ENCODE measurements at regions not wholly inside any gene's neighbourhood (a gene's known extent, or its start where the extent isn't known, plus 50 kb on each side); places are given as distances from the start of the nearest gene placed in this dataset.

- TF ChIP-seq, protein P1, sequence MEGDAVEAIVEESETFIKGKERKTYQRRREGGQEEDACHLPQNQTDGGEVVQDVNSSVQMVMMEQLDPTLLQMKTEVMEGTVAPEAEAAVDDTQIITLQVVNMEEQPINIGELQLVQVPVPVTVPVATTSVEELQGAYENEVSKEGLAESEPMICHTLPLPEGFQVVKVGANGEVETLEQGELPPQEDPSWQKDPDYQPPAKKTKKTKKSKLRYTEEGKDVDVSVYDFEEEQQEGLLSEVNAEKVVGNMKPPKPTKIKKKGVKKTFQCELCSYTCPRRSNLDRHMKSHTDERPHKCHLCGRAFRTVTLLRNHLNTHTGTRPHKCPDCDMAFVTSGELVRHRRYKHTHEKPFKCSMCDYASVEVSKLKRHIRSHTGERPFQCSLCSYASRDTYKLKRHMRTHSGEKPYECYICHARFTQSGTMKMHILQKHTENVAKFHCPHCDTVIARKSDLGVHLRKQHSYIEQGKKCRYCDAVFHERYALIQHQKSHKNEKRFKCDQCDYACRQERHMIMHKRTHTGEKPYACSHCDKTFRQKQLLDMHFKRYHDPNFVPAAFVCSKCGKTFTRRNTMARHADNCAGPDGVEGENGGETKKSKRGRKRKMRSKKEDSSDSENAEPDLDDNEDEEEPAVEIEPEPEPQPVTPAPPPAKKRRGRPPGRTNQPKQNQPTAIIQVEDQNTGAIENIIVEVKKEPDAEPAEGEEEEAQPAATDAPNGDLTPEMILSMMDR (conservative IDR thresholded peaks at IDR 0.05; ENCODE audit: low read depth in 2 of 2), result no peak
- TF ChIP-seq ZNF331 (CRISPR knock-in tag; IDR thresholded peaks at IDR 0.05; ENCODE audit: low read depth) (no peak), EZH2phosphoT487 (IDR thresholded peaks at IDR 0.05; ENCODE audit: unreplicated experiment) (no peak), CREB1 (CRISPR knock-in tag; IDR thresholded peaks at IDR 0.05; ENCODE audit: low read depth) (no peak), ETS1 (IDR thresholded peaks at IDR 0.05) (no peak), EZH2 (IDR thresholded peaks at IDR 0.05; ENCODE audit: low read depth, unreplicated experiment) (no peak), POLR2AphosphoS5 (IDR thresholded peaks at IDR 0.05; ENCODE audit: low read depth) (no peak), ZNF462 (CRISPR knock-in tag; IDR thresholded peaks at IDR 0.05) (no peak), JUNB (IDR thresholded peaks at IDR 0.05; ENCODE audit: unreplicated experiment) (no peak), NANOG (IDR thresholded peaks at IDR 0.05; ENCODE audit: borderline replicate concordance) (no peak), STAT1 (IDR thresholded peaks at IDR 0.05; ENCODE audit: unreplicated experiment) (no peak), ZNF114 (CRISPR knock-in tag; IDR thresholded peaks at IDR 0.05) (no peak)
- TF ChIP-seq, protein P2, sequence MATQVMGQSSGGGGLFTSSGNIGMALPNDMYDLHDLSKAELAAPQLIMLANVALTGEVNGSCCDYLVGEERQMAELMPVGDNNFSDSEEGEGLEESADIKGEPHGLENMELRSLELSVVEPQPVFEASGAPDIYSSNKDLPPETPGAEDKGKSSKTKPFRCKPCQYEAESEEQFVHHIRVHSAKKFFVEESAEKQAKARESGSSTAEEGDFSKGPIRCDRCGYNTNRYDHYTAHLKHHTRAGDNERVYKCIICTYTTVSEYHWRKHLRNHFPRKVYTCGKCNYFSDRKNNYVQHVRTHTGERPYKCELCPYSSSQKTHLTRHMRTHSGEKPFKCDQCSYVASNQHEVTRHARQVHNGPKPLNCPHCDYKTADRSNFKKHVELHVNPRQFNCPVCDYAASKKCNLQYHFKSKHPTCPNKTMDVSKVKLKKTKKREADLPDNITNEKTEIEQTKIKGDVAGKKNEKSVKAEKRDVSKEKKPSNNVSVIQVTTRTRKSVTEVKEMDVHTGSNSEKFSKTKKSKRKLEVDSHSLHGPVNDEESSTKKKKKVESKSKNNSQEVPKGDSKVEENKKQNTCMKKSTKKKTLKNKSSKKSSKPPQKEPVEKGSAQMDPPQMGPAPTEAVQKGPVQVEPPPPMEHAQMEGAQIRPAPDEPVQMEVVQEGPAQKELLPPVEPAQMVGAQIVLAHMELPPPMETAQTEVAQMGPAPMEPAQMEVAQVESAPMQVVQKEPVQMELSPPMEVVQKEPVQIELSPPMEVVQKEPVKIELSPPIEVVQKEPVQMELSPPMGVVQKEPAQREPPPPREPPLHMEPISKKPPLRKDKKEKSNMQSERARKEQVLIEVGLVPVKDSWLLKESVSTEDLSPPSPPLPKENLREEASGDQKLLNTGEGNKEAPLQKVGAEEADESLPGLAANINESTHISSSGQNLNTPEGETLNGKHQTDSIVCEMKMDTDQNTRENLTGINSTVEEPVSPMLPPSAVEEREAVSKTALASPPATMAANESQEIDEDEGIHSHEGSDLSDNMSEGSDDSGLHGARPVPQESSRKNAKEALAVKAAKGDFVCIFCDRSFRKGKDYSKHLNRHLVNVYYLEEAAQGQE (IDR thresholded peaks at IDR 0.05; ENCODE audit: unreplicated experiment), result no peak
Measured at GRCh38 chr17:63356337-63356757, 89.8 kb downstream of the CYB561 start.
